H1 (cell line): ENCODE measurements at regions not wholly inside any gene's neighbourhood (a gene's known extent, or its start where the extent isn't known, plus 50 kb on each side); places are given as distances from the start of the nearest gene placed in this dataset.

Experiments used
- CTCF ChIA-PET: fragments of 300-600 bp; sonication (Branson Sonifier 250); formaldehyde crosslinking; loops from one replicate; lab custom pipeline; 2021; ENCODE audit not compliant: partially characterized antibody; lab: Charles Lee
- POLR2A ChIA-PET: fragments of 300-600 bp; sonication (Branson Sonifier 250); formaldehyde crosslinking; loops from one replicate; lab custom pipeline; 2021; ENCODE audit warnings: inconsistent platforms; ENCODE audit not compliant: partially characterized antibody; lab: Charles Lee
- DNase-seq, 2 experiments: peaks; one replicate each; pipeline versions ENCODE4 v3.0.0 to v3.0.0-alpha.2; 2010 to 2022; ENCODE audit warnings: low spot score in 2 of 2, low read depth in 1 of 2, mixed read lengths in 1 of 2
- FAIRE-seq: peaks from 2 replicates; lab custom pipeline; 2011; peaks lifted over from hg19 to GRCh38; lab: Jason Lieb, UNC
- H2AFZ ChIP-seq: 2 replicates; pipeline ENCODE4 v1.8.1; 2012; ENCODE audit warnings: low read length, inconsistent platforms
- H2AK5ac ChIP-seq: 2 replicates; pipeline ENCODE4 v1.6.1; 2013; ENCODE audit warnings: low read depth, low read length
- H2BK120ac ChIP-seq: replicated peaks from 2 replicates; pipeline ENCODE3; 2013; ENCODE audit warnings: low read depth, low read length, inconsistent platforms
- H2BK12ac ChIP-seq: 2 replicates; pipeline ENCODE4 v1.6.1; 2013; ENCODE audit warnings: low read depth, low read length
- H2BK15ac ChIP-seq: 2 replicates; pipeline ENCODE4 v1.6.1; 2013; ENCODE audit warnings: low read length
- H2BK20ac ChIP-seq: 2 replicates; pipeline ENCODE4 v1.6.1; 2013; ENCODE audit warnings: low read length
- H2BK5ac ChIP-seq: 2 replicates; pipeline ENCODE4 v1.6.1; 2013; ENCODE audit warnings: low read depth, low read length
- H3K14ac ChIP-seq: 2 replicates; pipeline ENCODE4 v1.6.1; 2013; ENCODE audit warnings: inconsistent platforms; ENCODE audit not compliant: insufficient read length
- H3K18ac ChIP-seq: 2 replicates; pipeline ENCODE4 v1.6.1; 2013; ENCODE audit warnings: low read length; ENCODE audit errors: extremely low read depth
- H3K23ac ChIP-seq: 2 replicates; pipeline ENCODE4 v1.6.1; 2013; ENCODE audit warnings: inconsistent platforms; ENCODE audit not compliant: insufficient read length
- H3K23me2 ChIP-seq: 2 replicates; pipeline ENCODE4 v1.6.1; 2013; ENCODE audit warnings: low read depth, low read length
- H3K27ac ChIP-seq: 2 replicates; pipeline ENCODE4 v1.6.1; 2011; ENCODE audit warnings: low read depth, low read length, inconsistent platforms
- H3K27me3 ChIP-seq, 4 experiments: replicated peaks in 1 of 4; 1 replicate in 1 of 4; 2 replicates in 3 of 4; pipeline versions ENCODE4 v1.6.1 to v1.8.1; 2011 to 2013; ENCODE audit warnings: low read length in 3 of 4, mild to moderate bottlenecking in 3 of 4, inconsistent platforms in 2 of 4, mixed read lengths in 2 of 4, moderate library complexity in 1 of 4; ENCODE audit not compliant: control insufficient read depth in 3 of 4, insufficient read depth in 3 of 4; ENCODE audit errors: extremely low read depth in 1 of 4
- H3K36me3 ChIP-seq, 4 experiments: 2 replicates each; pipeline versions ENCODE4 v1.6.1 to v1.8.1; 2011 to 2013; ENCODE audit warnings: mild to moderate bottlenecking in 4 of 4, low read length in 3 of 4, moderate library complexity in 2 of 4, control low read depth in 1 of 4, inconsistent platforms in 1 of 4; ENCODE audit not compliant: insufficient read depth in 4 of 4, control insufficient read depth in 2 of 4
- H3K4ac ChIP-seq: replicated peaks from 2 replicates; pipeline ENCODE3; 2013; ENCODE audit warnings: low read length, low read depth, mixed read lengths, inconsistent platforms; ENCODE audit not compliant: insufficient read length
- H3K4me1 ChIP-seq, 4 experiments: replicated peaks in 1 of 4; 1 replicate in 1 of 4; 2 replicates in 3 of 4; pipeline versions ENCODE4 v1.6.1 to v1.8.1; 2011 to 2013; ENCODE audit warnings: low read length in 3 of 4, inconsistent platforms in 2 of 4, mixed read lengths in 1 of 4; ENCODE audit not compliant: insufficient read depth in 4 of 4, control insufficient read depth in 3 of 4
- H3K4me2 ChIP-seq, 2 experiments: 2 replicates each; pipeline versions ENCODE4 v1.6.1 to v1.8.1; 2011 to 2013; ENCODE audit warnings: low read depth in 2 of 2, low read length in 2 of 2, control low read depth in 1 of 2, inconsistent platforms in 1 of 2, mild to moderate bottlenecking in 1 of 2; ENCODE audit not compliant: insufficient read depth in 1 of 2
- H3K4me3 ChIP-seq, 4 experiments: fragments of 200-600, 300-600 bp in 1 of 4; sonication (generic), shearing (Covaris generic), sonication (Bioruptor Twin) in 1 of 4; 2 replicates each; pipeline versions ENCODE4 v1.5.1 to v1.8.1; 2011 to 2016; ENCODE audit warnings: low read length in 4 of 4, low read depth in 3 of 4, control low read depth in 2 of 4, inconsistent platforms in 2 of 4, mild to moderate bottlenecking in 2 of 4, mixed read lengths in 1 of 4, moderate library complexity in 1 of 4; ENCODE audit not compliant: insufficient read depth in 2 of 4; ENCODE audit errors: extremely low read depth in 1 of 4
- H3K56ac ChIP-seq: replicated peaks from 2 replicates; pipeline ENCODE3; 2013; ENCODE audit warnings: low read depth, mild to moderate bottlenecking, mixed read lengths, low read length, inconsistent platforms; ENCODE audit not compliant: insufficient read length
- H3K79me1 ChIP-seq: 2 replicates; pipeline ENCODE4 v1.6.1; 2013; ENCODE audit warnings: low read depth, low read length, control low read depth
- H3K79me2 ChIP-seq, 2 experiments: 2 replicates each; pipeline versions ENCODE4 v1.6.1 to v1.8.1; 2012 to 2013; ENCODE audit warnings: low read length in 2 of 2, mild to moderate bottlenecking in 2 of 2, inconsistent platforms in 1 of 2; ENCODE audit not compliant: insufficient read depth in 2 of 2, control insufficient read depth in 1 of 2
- H3K9ac ChIP-seq, 4 experiments: replicated peaks in 1 of 4; 1 replicate in 1 of 4; 2 replicates in 3 of 4; pipeline versions ENCODE4 v1.6.1 to v1.8.1; 2011 to 2013; ENCODE audit warnings: low read depth in 3 of 4, low read length in 3 of 4, control low read depth in 2 of 4, mild to moderate bottlenecking in 2 of 4, moderate library complexity in 2 of 4, inconsistent platforms in 1 of 4; ENCODE audit errors: extremely low read depth in 1 of 4
- H3K9me3 ChIP-seq, 2 experiments: 2 replicates each; pipeline versions ENCODE4 v1.6.1 to v1.8.1; 2012 to 2013; ENCODE audit warnings: mild to moderate bottlenecking in 2 of 2, moderate library complexity in 2 of 2, control low read depth in 1 of 2, inconsistent platforms in 1 of 2, low read depth in 1 of 2, low read length in 1 of 2, mixed read lengths in 1 of 2; ENCODE audit not compliant: insufficient read depth in 2 of 2
- H4K20me1 ChIP-seq, 2 experiments: replicated peaks in 1 of 2; 2 replicates each; pipeline versions ENCODE3 to v1.8.1; 2011 to 2013; ENCODE audit warnings: inconsistent platforms in 2 of 2, low read length in 2 of 2, mild to moderate bottlenecking in 1 of 2; ENCODE audit not compliant: insufficient read depth in 2 of 2, control insufficient read depth in 1 of 2
- H4K5ac ChIP-seq: 2 replicates; pipeline ENCODE4 v1.6.1; 2013; ENCODE audit warnings: low read length, low read depth, mixed read lengths, inconsistent platforms; ENCODE audit not compliant: insufficient read length
- H4K8ac ChIP-seq: 2 replicates; pipeline ENCODE4 v1.8.0; 2013; ENCODE audit warnings: mild to moderate bottlenecking, moderate library complexity, low read length, inconsistent platforms; ENCODE audit not compliant: insufficient read depth; ENCODE audit errors: extremely low read depth
- H4K91ac ChIP-seq: replicated peaks from 2 replicates; pipeline ENCODE3; 2013; ENCODE audit warnings: low read length, mixed read lengths, inconsistent platforms; ENCODE audit not compliant: insufficient read length
- ASH2L ChIP-seq: fragments of 200-600, 300-600 bp; sonication (generic); IDR thresholded peaks from one replicate; pipeline ENCODE4 v1.7.1; 2017; ENCODE audit warnings: low read length
- CBX8 ChIP-seq: fragments of 300-800, 300-1000 bp; sonication (generic); IDR thresholded peaks from 2 replicates; pipeline ENCODE4 v1.7.1; 2016; ENCODE audit warnings: low read depth, low read length, borderline replicate concordance
- CHD2 ChIP-seq: IDR thresholded peaks from 2 replicates; pipeline ENCODE4 v1.6.1; 2012; ENCODE audit warnings: low read length, improper control_type of control experiment
- CTBP2 ChIP-seq: IDR thresholded peaks from 2 replicates; pipeline ENCODE4 v1.7.0; 2011; ENCODE audit warnings: borderline replicate concordance, mild to moderate bottlenecking, moderate library complexity, mixed read lengths, low read length; ENCODE audit not compliant: insufficient read depth, insufficient read length
- EZH2 ChIP-seq: fragments of 200-600 bp; sonication (generic); IDR thresholded peaks from 2 replicates; pipeline ENCODE4 v1.7.1; 2012; ENCODE audit warnings: low read depth, mild to moderate bottlenecking, moderate library complexity, low read length, inconsistent platforms; ENCODE audit not compliant: severe bottlenecking
- FOSL1 ChIP-seq: IDR thresholded peaks from 2 replicates; pipeline ENCODE4 v1.6.1; 2011; ENCODE audit warnings: mild to moderate bottlenecking, low read depth, low read length, moderate library complexity; ENCODE audit not compliant: insufficient read depth
- GTF2F1 ChIP-seq: IDR thresholded peaks from 2 replicates; pipeline ENCODE4 v1.6.1; 2012; ENCODE audit warnings: low read depth, low read length, improper control_type of control experiment, borderline replicate concordance
- HDAC2 ChIP-seq, 2 experiments: fragments of 300-600 bp in 1 of 2; sonication (generic) in 1 of 2; IDR thresholded peaks; 2 replicates each; pipeline ENCODE4 v1.6.1; 2011 to 2012; ENCODE audit warnings: low read depth in 2 of 2, low read length in 2 of 2, mild to moderate bottlenecking in 2 of 2, moderate library complexity in 2 of 2, borderline replicate concordance in 1 of 2, inconsistent platforms in 1 of 2
- NRF1 ChIP-seq: IDR thresholded peaks from 2 replicates; pipeline ENCODE4 v1.6.1; 2011; ENCODE audit warnings: mild to moderate bottlenecking, low read depth, low read length, improper control_type of control experiment
- SAP30 ChIP-seq: fragments of 300-600 bp; sonication (generic); IDR thresholded peaks from 2 replicates; pipeline ENCODE4 v1.7.1; 2012; ENCODE audit warnings: low read length, moderate library complexity, mild to moderate bottlenecking, inconsistent platforms; ENCODE audit not compliant: insufficient read depth, insufficient replicate concordance
- SIN3A ChIP-seq, 2 experiments: IDR thresholded peaks in 1 of 2; conservative IDR thresholded peaks in 1 of 2; 2 replicates each; pipeline ENCODE4 v1.6.1; 2011 to 2012; ENCODE audit warnings: low read length in 2 of 2, improper control_type of control experiment in 1 of 2, low read depth in 1 of 2, mild to moderate bottlenecking in 1 of 2
- SP2 ChIP-seq: IDR thresholded peaks from 2 replicates; pipeline ENCODE4 v1.6.1; 2012; ENCODE audit warnings: mild to moderate bottlenecking, low read length, inconsistent platforms
- SUZ12 ChIP-seq: fragments of 200-600 bp; sonication (generic); IDR thresholded peaks from 2 replicates; pipeline ENCODE4 v1.6.1; 2012; ENCODE audit warnings: mild to moderate bottlenecking, inconsistent platforms, low read length, moderate library complexity, mixed read lengths
- TAF1 ChIP-seq: IDR thresholded peaks from 2 replicates; pipeline ENCODE4 v1.6.1; 2011; ENCODE audit warnings: mild to moderate bottlenecking, low read depth, low read length
- TBP ChIP-seq: IDR thresholded peaks from 2 replicates; pipeline ENCODE4 v1.6.1; 2011; ENCODE audit warnings: low read depth, low read length, improper control_type of control experiment
- WGBS, 2 experiments: shearing (Covaris generic) in 1 of 2; methylation state at CpG; one replicate each; pipeline versions ENCODE4 v1.1.6 to v1.1.7; 2013 to 2015; ENCODE audit warnings: low lambda C conversion rate in 2 of 2, mixed read lengths in 2 of 2, inconsistent platforms in 1 of 2, low coverage in 1 of 2, missing lambda C conversion rate in 1 of 2; ENCODE audit not compliant: insufficient replicate concordance in 2 of 2, insufficient coverage in 1 of 2, insufficient read length in 1 of 2; ENCODE audit errors: extremely low coverage in 1 of 2, missing lambda C conversion rate in 1 of 2; 5-methylcytosine and 5-hydroxymethylcytosine counted together

- no peak overlapping the region for H2AK5ac ChIP-seq
- H3K14ac ChIP-seq, result no peak overlapping the region
- no peaks in the 10 kb centered on the region for H3K79me2 ChIP-seq
- CTCF ChIA-PET, result no interaction called here
- H3K23ac ChIP-seq, result no peak overlapping the region
- no peak overlapping the region for H3K4ac ChIP-seq
- no peaks in the 10 kb centered on the region for H3K36me3 ChIP-seq
- H3K4me2 ChIP-seq, result no peak overlapping the region
- no peak overlapping the region for H2BK5ac ChIP-seq
- H3K23me2 ChIP-seq, result no peaks in the 10 kb centered on the region
- WGBS, 2 experiments, result 86% methylated on average over 1 of the region's 1 CpG; no CpG with 5 or more reads in 1 of the 2 experiments
- H4K8ac ChIP-seq, result no peak overlapping the region
- no peaks in the 10 kb centered on the region; a peak in 1 of 4 replicates for H3K9me3 ChIP-seq
- H4K20me1 ChIP-seq, result no peaks in the 10 kb centered on the region
- no peaks in the 10 kb centered on the region for H3K79me1 ChIP-seq
- no peaks in the 10 kb centered on the region for H3K27me3 ChIP-seq
- no peak overlapping the region for H3K9ac ChIP-seq
- H4K5ac ChIP-seq, result no peak overlapping the region
- no peaks in the 10 kb centered on the region for H3K4me1 ChIP-seq
- no peak overlapping the region for H2AFZ ChIP-seq
- no peak overlapping the region for H3K18ac ChIP-seq
- FAIRE-seq (no peak), DNase-seq (no peak)
- no peak overlapping the region for H2BK12ac ChIP-seq
- H2BK15ac ChIP-seq, result no peak overlapping the region
- no peak overlapping the region for H4K91ac ChIP-seq
- no peak overlapping the region for H3K4me3 ChIP-seq
- no peak overlapping the region for H2BK120ac ChIP-seq
- no peak overlapping the region for H3K56ac ChIP-seq
- no peak overlapping the region for H3K27ac ChIP-seq
- no peak overlapping the region for H2BK20ac ChIP-seq
- POLR2A ChIA-PET, result no interaction called here
- TF ChIP-seq FOSL1 (no peak), CBX8 (no peak), HDAC2 (IDR thresholded peaks at IDR 0.05; ENCODE audit: borderline replicate concordance in 1 of 2, low read depth in 2 of 2, low read length in 2 of 2) (no peak), SAP30 (no peak), ASH2L (no peak), GTF2F1 (no peak), TAF1 (no peak), SP2 (no peak), SUZ12 (no peak), CHD2 (no peak), CTBP2 (no peak), TBP (no peak), EZH2 (no peak), SIN3A (conservative IDR thresholded peaks at IDR 0.05 in 1 of 2, IDR thresholded peaks at IDR 0.05 in 1 of 2; ENCODE audit: low read depth in 1 of 2, low read length in 2 of 2) (no peak), NRF1 (no peak)
Observed at GRCh38 chr10:3976718-3977117, 191.7 kb upstream of the KLF6 start.
